HL-60 (cell line): ENCODE measurements at regions not wholly inside any gene's neighbourhood (a gene's known extent, or its start where the extent isn't known, plus 50 kb on each side); places are given as distances from the start of the nearest gene placed in this dataset.
A peak's percentile ranks its signal among the peaks of the same experiment; 100 is the strongest.

Source experiments
- DNase-seq, 2 experiments: peaks; one replicate each; pipeline ENCODE4 v3.0.0-alpha.2; 2010 to 2020; ENCODE audit warnings: low read depth in 1 of 2, low spot score in 1 of 2
- H3K27ac ChIP-seq: fragments of 250-450 bp; sonication (Bioruptor Pico); replicated peaks from 2 replicates; pipeline ENCODE4 v1.5.1; 2020; ENCODE audit warnings: mild to moderate bottlenecking, moderate library complexity
- H3K27me3 ChIP-seq: fragments of 250-450 bp; sonication (Bioruptor Pico); 2 replicates; pipeline ENCODE4 v1.5.1; 2021; ENCODE audit warnings: mild to moderate bottlenecking, moderate library complexity; ENCODE audit not compliant: insufficient read depth, poor library complexity, severe bottlenecking
- H3K4me3 ChIP-seq: replicated peaks from 2 replicates; pipeline ENCODE4 v1.5.1; 2011; ENCODE audit warnings: mild to moderate bottlenecking, control low read depth, low read length; ENCODE audit not compliant: insufficient read depth
- CTCF ChIP-seq: IDR thresholded peaks from one replicate; pipeline ENCODE4 v1.5.1; 2011; ENCODE audit warnings: low read length, control low read depth, inconsistent platforms; ENCODE audit not compliant: insufficient read depth
- GABPA ChIP-seq: IDR thresholded peaks from 2 replicates; pipeline ENCODE4 v1.6.1; 2012; ENCODE audit warnings: low read depth
- POLR2AphosphoS5 ChIP-seq: IDR thresholded peaks from 2 replicates; pipeline ENCODE4 v1.6.1; 2012; ENCODE audit warnings: low read depth
- REST ChIP-seq: IDR thresholded peaks from 2 replicates; pipeline ENCODE4 v1.6.1; 2012; ENCODE audit warnings: low read depth; ENCODE audit not compliant: insufficient replicate concordance
- SPI1 ChIP-seq: IDR thresholded peaks from 2 replicates; pipeline ENCODE4 v1.6.1; 2012; ENCODE audit warnings: low read depth, mild to moderate bottlenecking, borderline replicate concordance

GRCh38 chr11:86183694-86184093 lies 60.9 kb upstream of the EED start:
- TF ChIP-seq SPI1 (no peak), CTCF (no peak), POLR2AphosphoS5 (no peak), REST (no peak), GABPA (no peak)
- DNase-seq, result no peak
- Histone ChIP-seq H3K27me3 (no peaks in the 10 kb centered on the region), H3K27ac (no peak overlapping the region), H3K4me3 (no peak overlapping the region)

- H3K27me3 ChIP-seq, result no peaks in the 10 kb centered on the region
- H3K4me3 ChIP-seq, result no peak overlapping the region
Observed at GRCh38 chr11:86182976-86183584, 61.5 kb upstream of the EED start.

More at GRCh38 chr11:86182976-86183584, 61.5 kb upstream of the EED start:
- TF ChIP-seq REST, result no peak
- TF ChIP-seq POLR2AphosphoS5, result no peak
- no peak for TF ChIP-seq CTCF
- no peak for TF ChIP-seq GABPA
- no peak for TF ChIP-seq SPI1
- peak; percentile 44 to 81 for DNase-seq
- H3K27ac ChIP-seq, result no peak overlapping the region; the same call in 1 of the 2 replicates
